ENCODE measurements at regions not wholly inside any gene's neighbourhood (a gene's known extent, or its start where the extent isn't known, plus 50 kb on each side); places are given as distances from the start of the nearest gene placed in this dataset.

DNA sequence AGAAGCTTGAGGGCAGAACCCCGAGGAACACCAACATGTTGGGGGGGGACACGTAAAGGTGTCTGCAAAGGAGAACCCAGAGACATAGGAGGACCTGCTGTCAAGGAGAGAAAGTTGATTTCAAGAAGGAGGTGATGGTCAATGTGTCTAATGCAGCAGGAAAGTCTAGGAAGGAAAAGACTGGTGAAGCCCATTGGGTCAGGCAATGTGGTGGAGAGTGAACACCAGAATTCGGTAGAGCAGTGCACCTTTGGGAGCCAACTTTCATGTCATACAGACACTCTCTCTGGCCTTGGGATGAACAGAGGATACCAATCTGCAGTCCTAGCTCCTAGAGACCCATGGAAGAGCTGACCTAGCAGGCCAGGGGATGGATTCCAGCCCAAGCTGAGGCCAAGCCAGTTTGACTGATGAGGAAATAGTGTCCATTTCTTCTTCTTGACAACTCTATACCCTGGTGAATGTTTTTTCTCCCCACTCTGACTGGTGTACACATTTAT lies 101.9 kb downstream of the MYCN start:
- H3K4me3 ChIP-seq (ENCODE audit: low read depth, low read length): no peak overlapping the region
- no peak overlapping the region for H3K27ac ChIP-seq
- in situ Hi-C loops (cut with HindIII; ENCODE audit: low pct_ligation_motif_present, low sequenced_read_pairs): no loop called here
- TF ChIP-seq, protein P1, sequence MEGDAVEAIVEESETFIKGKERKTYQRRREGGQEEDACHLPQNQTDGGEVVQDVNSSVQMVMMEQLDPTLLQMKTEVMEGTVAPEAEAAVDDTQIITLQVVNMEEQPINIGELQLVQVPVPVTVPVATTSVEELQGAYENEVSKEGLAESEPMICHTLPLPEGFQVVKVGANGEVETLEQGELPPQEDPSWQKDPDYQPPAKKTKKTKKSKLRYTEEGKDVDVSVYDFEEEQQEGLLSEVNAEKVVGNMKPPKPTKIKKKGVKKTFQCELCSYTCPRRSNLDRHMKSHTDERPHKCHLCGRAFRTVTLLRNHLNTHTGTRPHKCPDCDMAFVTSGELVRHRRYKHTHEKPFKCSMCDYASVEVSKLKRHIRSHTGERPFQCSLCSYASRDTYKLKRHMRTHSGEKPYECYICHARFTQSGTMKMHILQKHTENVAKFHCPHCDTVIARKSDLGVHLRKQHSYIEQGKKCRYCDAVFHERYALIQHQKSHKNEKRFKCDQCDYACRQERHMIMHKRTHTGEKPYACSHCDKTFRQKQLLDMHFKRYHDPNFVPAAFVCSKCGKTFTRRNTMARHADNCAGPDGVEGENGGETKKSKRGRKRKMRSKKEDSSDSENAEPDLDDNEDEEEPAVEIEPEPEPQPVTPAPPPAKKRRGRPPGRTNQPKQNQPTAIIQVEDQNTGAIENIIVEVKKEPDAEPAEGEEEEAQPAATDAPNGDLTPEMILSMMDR (IDR thresholded peaks at IDR 0.05; ENCODE audit: low read depth, low read length, missing control alignments): no peak
- H3K27me3 ChIP-seq (replicated peaks): no peaks in the 10 kb centered on the region
- no peak for DNase-seq
- H3K36me3 ChIP-seq (replicated peaks): no peaks in the 10 kb centered on the region

DNA sequence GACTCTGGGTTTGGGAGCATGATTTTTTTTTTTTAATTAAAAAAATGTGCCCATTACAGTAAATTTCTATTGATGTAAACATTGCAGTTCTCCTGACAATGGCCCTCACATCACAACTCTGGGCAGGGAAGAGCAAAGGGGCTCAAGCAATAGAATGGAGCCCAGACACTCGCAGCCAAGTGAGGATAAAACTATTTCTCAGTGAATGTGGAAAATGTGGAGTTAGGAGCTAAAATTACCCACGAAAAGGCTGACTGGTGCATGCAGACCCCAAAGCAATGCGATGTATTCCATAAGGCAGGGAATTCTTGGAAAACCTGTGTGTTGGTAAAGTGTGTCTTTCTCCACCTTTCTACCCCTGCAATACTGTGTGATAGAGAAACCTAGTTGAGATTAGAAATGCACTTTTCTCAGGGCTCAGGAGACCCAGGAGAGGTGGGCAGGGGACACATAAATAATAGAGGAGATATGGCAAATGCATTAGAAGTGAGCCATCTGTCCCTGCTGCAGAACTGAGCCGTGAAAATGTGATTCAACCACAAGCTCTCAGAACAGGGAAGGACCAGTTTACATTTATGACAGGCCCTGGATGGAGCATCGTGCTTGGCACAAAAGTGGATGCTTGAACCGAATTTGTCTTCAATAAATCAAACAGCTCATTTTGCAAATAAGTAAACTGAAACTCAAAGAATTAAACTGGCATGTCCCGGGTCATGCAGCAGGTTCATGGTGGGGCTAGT lies 100.1 kb downstream of the MYCN start:
- no peaks in the 10 kb centered on the region for H3K36me3 ChIP-seq (replicated peaks)
- DNase-seq: no peak
- H3K27ac ChIP-seq: no peak overlapping the region

DNA sequence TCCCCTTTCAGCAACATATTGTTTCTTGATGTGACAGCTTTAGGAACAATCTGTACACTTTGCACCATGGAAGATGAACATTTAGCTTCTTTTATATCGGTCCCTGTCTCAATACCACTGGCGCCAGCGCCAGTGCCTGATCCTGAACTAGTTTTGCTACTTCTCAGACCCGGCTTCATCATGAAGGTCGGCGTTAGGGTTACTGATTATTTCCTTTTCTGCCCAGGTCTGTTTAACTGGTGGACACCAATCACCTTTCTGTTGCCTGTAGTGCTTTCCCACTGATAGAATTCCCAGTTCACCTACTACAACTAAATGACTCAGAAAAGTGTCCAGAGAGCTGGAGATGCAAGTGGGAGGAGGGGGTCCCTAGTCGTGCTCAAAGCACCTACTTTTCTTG lies 99.5 kb downstream of the MYCN start:
- H3K27me3 ChIP-seq (replicated peaks): no peaks in the 10 kb centered on the region
- H3K36me3 ChIP-seq (replicated peaks): no peaks in the 10 kb centered on the region
- DNase-seq: no peak
- TF ChIP-seq, protein P1 (IDR thresholded peaks at IDR 0.05; ENCODE audit: low read depth, low read length, missing control alignments): no peak
- H3K27ac ChIP-seq: no peak overlapping the region
- in situ Hi-C loops (cut with HindIII; ENCODE audit: low pct_ligation_motif_present, low sequenced_read_pairs): no loop called here
- no peak overlapping the region for H3K4me3 ChIP-seq (ENCODE audit: low read depth, low read length)

More for the DNA sequence above, 100.1 kb downstream of the MYCN start:
- in situ Hi-C loops (cut with HindIII; ENCODE audit: low pct_ligation_motif_present, low sequenced_read_pairs): no loop called here
- TF ChIP-seq, protein P1 (IDR thresholded peaks at IDR 0.05; ENCODE audit: low read depth, low read length, missing control alignments): no peak
- H3K4me3 ChIP-seq (ENCODE audit: low read depth, low read length): no peak overlapping the region
- no peaks in the 10 kb centered on the region for H3K27me3 ChIP-seq (replicated peaks)

- TF ChIP-seq, protein P1 (IDR thresholded peaks at IDR 0.05; ENCODE audit: low read depth, low read length, missing control alignments): no peak
- Histone ChIP-seq H3K36me3 (replicated peaks) (no peaks in the 10 kb centered on the region), H3K4me3 (ENCODE audit: low read depth, low read length) (no peak overlapping the region), H3K27me3 (replicated peaks) (no peaks in the 10 kb centered on the region), H3K27ac (no peak overlapping the region)
- DNase-seq: no peak
- in situ Hi-C loops (cut with HindIII; ENCODE audit: low pct_ligation_motif_present, low sequenced_read_pairs): no loop called here
These were observed 98.7 kb downstream of the MYCN start for GRCh38 chr2:16039055-16039454.

DNA sequence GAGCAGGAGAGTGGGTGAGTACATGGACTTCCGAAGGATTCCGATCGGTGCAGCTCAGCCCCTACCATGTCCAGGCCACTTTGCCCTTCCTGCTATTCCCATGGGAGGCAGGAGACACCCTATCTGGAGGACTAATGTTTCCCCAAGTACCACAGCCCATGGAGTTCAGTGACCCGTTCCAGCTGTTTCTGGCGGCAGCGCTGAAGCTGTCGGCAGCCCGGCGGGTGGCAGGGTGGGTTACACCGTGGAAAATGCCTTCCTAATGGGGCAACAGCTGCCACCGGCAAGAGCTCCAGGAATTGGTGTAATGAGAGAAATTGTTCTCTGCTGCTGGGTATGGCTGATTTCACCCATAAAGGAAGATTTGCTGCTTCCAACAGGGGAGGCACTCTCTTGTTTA lies 98.3 kb downstream of the MYCN start:
- no peaks in the 10 kb centered on the region for H3K36me3 ChIP-seq (replicated peaks)
- H3K27ac ChIP-seq: no peak overlapping the region
- in situ Hi-C loops (cut with HindIII; ENCODE audit: low pct_ligation_motif_present, low sequenced_read_pairs): no loop called here
- TF ChIP-seq, protein P1 (IDR thresholded peaks at IDR 0.05; ENCODE audit: low read depth, low read length, missing control alignments): no peak
- H3K27me3 ChIP-seq (replicated peaks): no peaks in the 10 kb centered on the region
- no peak overlapping the region for H3K4me3 ChIP-seq (ENCODE audit: low read depth, low read length)
- DNase-seq: no peak

Measured in brain microvascular endothelial cell (primary cell).